B cell (primary cell): ENCODE measurements at regions not wholly inside any gene's neighbourhood (a gene's known extent, or its start where the extent isn't known, plus 50 kb on each side); places are given as distances from the start of the nearest gene placed in this dataset.

Experiments
- ATAC-seq: fragments of 200-7000 bp; cut with Tn5 transposase; one replicate; pipeline ENCODE4 v1.10.0; 2021; ENCODE audit warnings: low read depth, mild to moderate bottlenecking, moderate number of reproducible peaks, moderate library complexity
- CTCF ChIA-PET: fragments of 350-600 bp; sonication (Branson Sonifier 250); formaldehyde crosslinking; loops from one replicate; lab custom pipeline; 2021; ENCODE audit warnings: antibody characterized with exemption, inconsistent platforms; lab: Charles Lee
- POLR2A ChIA-PET: fragments of 350-600 bp; sonication (Branson Sonifier 250); formaldehyde crosslinking; loops from one replicate; lab custom pipeline; 2021; ENCODE audit warnings: antibody characterized with exemption; lab: Charles Lee
- DNase-seq: peaks from one replicate; pipeline ENCODE4 v3.0.0; 2013
- H2AFZ ChIP-seq: 2 replicates; pipeline ENCODE4 v1.6.1; 2012; ENCODE audit warnings: mild to moderate bottlenecking, low read depth, low read length; ENCODE audit not compliant: insufficient read depth, poor library complexity, severe bottlenecking
- H3K27ac ChIP-seq, 2 donors: 1 replicate in 1 of 2; 2 replicates in 1 of 2; pipeline ENCODE4 v1.5.1; 2012 to 2013; ENCODE audit warnings: low read length in 2 of 2, mild to moderate bottlenecking in 2 of 2, moderate library complexity in 1 of 2
- H3K27me3 ChIP-seq, 4 experiments: fragments of 200-600 bp in 1 of 4; sonication (generic) in 1 of 4; replicated peaks in 1 of 4; 1 replicate in 2 of 4; 2 replicates in 2 of 4; pipeline versions ENCODE4 v1.6.1 to v1.7.0; 2013 to 2016; ENCODE audit warnings: low read length in 3 of 4, mild to moderate bottlenecking in 2 of 4, mixed read lengths in 1 of 4, moderate library complexity in 1 of 4; ENCODE audit not compliant: insufficient read depth in 4 of 4, control insufficient read depth in 3 of 4; ENCODE audit errors: control extremely low read depth in 1 of 4
- H3K36me3 ChIP-seq, 2 experiments: replicated peaks in 1 of 2; 1 replicate in 1 of 2; 2 replicates in 1 of 2; pipeline versions ENCODE4 v1.6.1 to v1.7.1; 2013; ENCODE audit warnings: low read length in 1 of 2; ENCODE audit not compliant: insufficient read depth in 2 of 2, control insufficient read depth in 1 of 2; ENCODE audit errors: control extremely low read depth in 1 of 2, extremely low read depth in 1 of 2
- H3K4me1 ChIP-seq, 2 donors: fragments of 200-600 bp in 1 of 2; sonication (generic) in 1 of 2; 1 replicate in 1 of 2; 2 replicates in 1 of 2; pipeline versions ENCODE4 v1.5.1 to v1.6.1; 2013 to 2017; ENCODE audit warnings: low read length in 2 of 2; ENCODE audit not compliant: control insufficient read depth in 2 of 2, insufficient read depth in 2 of 2
- H3K4me2 ChIP-seq: replicated peaks from 2 replicates; pipeline ENCODE3; 2012; ENCODE audit warnings: mild to moderate bottlenecking, low read depth, low read length; ENCODE audit not compliant: poor library complexity, severe bottlenecking
- H3K4me3 ChIP-seq, 5 experiments: fragments of 200-600 bp in 1 of 5; sonication (generic) in 1 of 5; 1 replicate in 3 of 5; 2 replicates in 2 of 5; pipeline versions ENCODE4 v1.5.1 to v1.7.0; 2011 to 2016; ENCODE audit warnings: low read length in 4 of 5, mild to moderate bottlenecking in 4 of 5, low read depth in 2 of 5, control low read depth in 1 of 5, moderate library complexity in 1 of 5; ENCODE audit not compliant: insufficient read depth in 1 of 5; ENCODE audit errors: control extremely low read depth in 1 of 5, extremely low read depth in 1 of 5
- H3K79me2 ChIP-seq: fragments of 200-600 bp; sonication (generic); one replicate; pipeline ENCODE4 v1.6.0; 2016; ENCODE audit warnings: low read length; ENCODE audit not compliant: control insufficient read depth, insufficient read depth
- H3K9ac ChIP-seq: fragments of 200-600 bp; sonication (generic); 2 replicates; pipeline ENCODE4 v1.6.1; 2017; ENCODE audit warnings: mild to moderate bottlenecking, low read length, moderate library complexity
- H3K9me3 ChIP-seq, 3 donors: one replicate each; pipeline versions ENCODE4 v1.6.1 to v1.7.1; 2013; ENCODE audit warnings: low read length in 2 of 3; ENCODE audit not compliant: control insufficient read depth in 2 of 3, insufficient read depth in 1 of 3; ENCODE audit errors: control extremely low read depth in 1 of 3
- H4K20me1 ChIP-seq: 2 replicates; pipeline ENCODE4 v1.6.0; 2012; ENCODE audit warnings: mild to moderate bottlenecking, low read length; ENCODE audit not compliant: insufficient read depth, control insufficient read depth, poor library complexity, severe bottlenecking
- H3K27ac Mint-ChIP-seq: one replicate; pipeline ENCODE4 v1.8.0; 2021; ENCODE audit warnings: mixed read lengths
- H3K27me3 Mint-ChIP-seq: one replicate; pipeline ENCODE4 v1.8.0; 2021; ENCODE audit warnings: mixed read lengths
- H3K4me1 Mint-ChIP-seq: one replicate; pipeline ENCODE4 v1.8.0; 2021; ENCODE audit warnings: mixed read lengths
- H3K4me3 Mint-ChIP-seq: one replicate; pipeline ENCODE4 v1.8.0; 2021; ENCODE audit warnings: mixed read lengths
- H3K9me3 Mint-ChIP-seq: one replicate; pipeline ENCODE4 v1.8.0; 2022; ENCODE audit warnings: mixed read lengths; ENCODE audit not compliant: insufficient read depth
- CTCF ChIP-seq: fragments of 200-600 bp; IDR thresholded peaks from one replicate; pipeline ENCODE4 v1.8.0; 2022; ENCODE audit warnings: antibody characterized with exemption, mild to moderate bottlenecking
- EZH2 ChIP-seq: IDR thresholded peaks from 2 replicates; pipeline ENCODE4 v1.6.1; 2012; ENCODE audit warnings: borderline replicate concordance, low read depth, mild to moderate bottlenecking, moderate library complexity, low read length; ENCODE audit not compliant: insufficient read depth, poor library complexity, severe bottlenecking
- WGBS: methylation state at CpG from one replicate; pipeline ENCODE4 v1.1.5; 2013; ENCODE audit warnings: missing lambda C conversion rate; ENCODE audit not compliant: insufficient coverage; 5-methylcytosine and 5-hydroxymethylcytosine counted together
- intact Hi-C: fragments of 100-400 bp; cut with micrococcal nuclease; formaldehyde crosslinking; loops from one replicate; pipeline ENCODE4 v1.10.0; 2022

DNA sequence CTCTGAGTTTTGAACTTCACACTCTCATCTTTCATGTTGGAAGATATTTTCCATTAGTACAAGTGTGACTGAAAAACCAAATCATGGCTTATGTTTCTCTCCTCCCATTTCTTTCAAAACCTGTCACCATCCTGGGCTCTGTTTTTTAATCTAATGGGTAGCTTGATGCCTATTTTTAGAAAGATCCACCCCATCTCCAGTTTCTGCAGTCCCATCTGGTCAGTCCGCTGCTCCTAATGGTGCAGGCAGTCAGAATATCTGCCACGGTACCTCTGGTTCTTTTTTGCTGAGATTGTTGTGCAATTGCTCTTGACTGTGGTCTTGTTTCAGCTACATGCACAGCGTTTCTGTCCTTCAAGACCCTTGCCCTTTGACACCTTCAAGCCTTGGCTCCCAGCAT lies 240.9 kb upstream of the CADM2 start:
- no peaks in the 10 kb centered on the region for H3K4me1 Mint-ChIP-seq
- H3K4me3 Mint-ChIP-seq = no peak overlapping the region
- H3K27ac Mint-ChIP-seq = no peak overlapping the region
- no peak for TF ChIP-seq EZH2
- TF ChIP-seq CTCF = no peak
- peaks cover 2% of the 10 kb centered on the region for H3K9me3 Mint-ChIP-seq
- Histone ChIP-seq H3K9me3 (peaks cover 0 to 3% (median 0%) of the 10 kb centered on the region in 3 donors), H3K27me3 (no peaks in the 10 kb centered on the region), H3K4me2 (no peak overlapping the region), H2AFZ (no peak overlapping the region), H3K9ac (no peak overlapping the region), H3K36me3 (no peaks in the 10 kb centered on the region), H3K4me1 (no peaks in the 10 kb centered on the region), H4K20me1 (no peaks in the 10 kb centered on the region), H3K4me3 (no peak overlapping the region), H3K79me2 (no peaks in the 10 kb centered on the region), H3K27ac (no peak overlapping the region)
- ATAC-seq (no peak), DNase-seq (no peak)
- no peaks in the 10 kb centered on the region for H3K27me3 Mint-ChIP-seq
- CTCF ChIA-PET = no interaction called here
- POLR2A ChIA-PET = no interaction called here
- WGBS = 83% methylated on average over 1 of the region's 3 CpGs
- intact Hi-C loops = no loop called here

DNA sequence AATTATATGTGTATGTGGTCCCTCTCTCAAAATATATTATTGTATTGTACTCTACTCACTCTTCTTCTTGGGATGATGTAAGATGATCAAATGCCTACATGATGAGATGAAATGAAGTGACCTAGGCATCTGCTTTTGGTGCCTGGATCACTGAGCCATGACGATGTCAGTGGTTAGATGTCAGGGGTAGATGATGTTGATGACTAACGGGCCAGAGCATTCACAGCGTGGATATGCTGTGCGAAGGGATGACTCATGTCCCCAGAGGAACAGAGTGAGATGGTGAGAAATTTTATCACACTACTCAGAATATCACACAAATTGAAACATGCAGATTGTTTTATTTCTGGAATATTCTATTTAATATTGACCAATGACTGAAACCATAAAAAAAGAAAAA lies 233.9 kb upstream of the CADM2 start:
- peak; percentile 61 for ATAC-seq
- peak; percentile 32 for DNase-seq
- CTCF ChIA-PET = no interaction called here

More for the DNA sequence above, 233.9 kb upstream of the CADM2 start:
- Histone ChIP-seq H3K27me3 (no peaks in the 10 kb centered on the region), H3K4me1 (no peaks in the 10 kb centered on the region), H3K4me2 (no peak overlapping the region), H3K27ac (no peak overlapping the region), H4K20me1 (no peaks in the 10 kb centered on the region), H3K9me3 (no peaks in the 10 kb centered on the region), H3K9ac (no peak overlapping the region), H2AFZ (no peak overlapping the region), H3K4me3 (no peak overlapping the region), H3K79me2 (no peaks in the 10 kb centered on the region), H3K36me3 (no peaks in the 10 kb centered on the region)
- WGBS = 100% methylated on average over 1 of the region's 4 CpGs
- H3K27me3 Mint-ChIP-seq = no peaks in the 10 kb centered on the region
- TF ChIP-seq EZH2 (no peak), CTCF (no peak)
- no peaks in the 10 kb centered on the region for H3K4me1 Mint-ChIP-seq
- no peak overlapping the region for H3K4me3 Mint-ChIP-seq
- intact Hi-C loops = no loop called here
- H3K9me3 Mint-ChIP-seq = peaks cover 5% of the 10 kb centered on the region
- POLR2A ChIA-PET = no interaction called here
- H3K27ac Mint-ChIP-seq = no peak overlapping the region
